ENCODE measurements at regions not wholly inside any gene's neighbourhood (a gene's known extent, or its start where the extent isn't known, plus 50 kb on each side); places are given as distances from the start of the nearest gene placed in this dataset.

DNA sequence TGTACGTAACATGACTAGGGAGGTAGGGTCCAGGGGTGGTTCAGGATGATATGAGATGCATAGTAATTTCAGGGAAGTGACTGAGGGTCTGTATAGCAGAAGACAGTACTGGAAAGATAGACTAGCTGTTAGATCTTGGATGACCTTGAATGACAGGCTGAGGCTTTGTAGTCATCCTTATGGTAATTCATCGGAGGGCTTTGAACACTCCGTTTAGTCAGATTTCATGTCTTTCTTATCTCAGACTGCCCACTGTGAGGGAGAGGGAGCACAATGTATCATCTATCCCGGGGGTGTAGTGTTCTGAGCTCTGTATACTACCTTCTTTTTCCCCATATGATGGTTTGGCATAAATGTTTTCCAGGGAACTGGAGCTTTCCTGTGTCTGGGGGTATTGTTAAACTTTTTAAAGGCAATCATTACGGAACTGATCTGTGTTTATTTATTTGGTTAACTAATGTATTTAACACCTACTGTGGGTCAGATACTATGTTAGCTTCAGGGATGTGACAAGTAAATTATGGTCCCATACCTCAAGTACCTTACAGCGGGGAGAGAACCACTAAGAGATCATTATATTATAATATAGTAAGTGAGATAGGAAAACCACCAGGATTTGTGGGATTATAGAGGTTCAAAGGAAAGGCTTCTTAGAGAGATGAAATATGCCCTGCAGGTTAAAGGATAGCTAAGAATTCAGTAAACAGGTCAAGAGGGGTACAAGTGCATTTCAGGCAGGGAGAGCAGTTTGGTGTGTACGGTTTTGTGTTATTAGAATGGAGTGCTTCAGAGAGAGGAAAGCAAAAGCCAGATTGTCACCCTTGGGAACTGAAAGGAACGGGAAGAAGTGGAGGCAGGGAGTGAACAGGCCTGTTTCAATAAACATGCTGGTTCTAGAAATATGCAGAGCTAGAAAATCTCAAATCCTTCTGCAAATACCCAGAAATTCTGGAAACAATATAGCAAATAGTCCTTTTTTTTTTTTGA lies 164.8 kb upstream of the KL start:
- no peak for TF ChIP-seq POLR2A (IDR thresholded peaks at IDR 0.05)
- no peak for TF ChIP-seq CTCF (IDR thresholded peaks at IDR 0.05)

All from heart left ventricle (tissue), 13 donors.